Natural killer cell treated with Interleukin-12 subunit alpha and Interleukin-12 subunit beta and Interleukin-15 and Interleukin-18, amount 100 ng/mL, for 72 hours (primary cell): ENCODE measurements at regions not wholly inside any gene's neighbourhood (a gene's known extent, or its start where the extent isn't known, plus 50 kb on each side); places are given as distances from the start of the nearest gene placed in this dataset.

Experiments used
- ATAC-seq, 2 donors: fragments of 150-1000 bp; cut with Tn5 transposase in 1 of 2; sonication (Bioruptor Pico), chemical (Tn5 transposase) in 1 of 2; 2 replicates each; pipeline ENCODE4 v1.10.0; 2021
- DNase-seq: peaks from one replicate; pipeline ENCODE4 v3.0.0; 2022; ENCODE audit warnings: low spot score
- H3K27ac Mint-ChIP-seq, 2 donors: 1 replicate in 1 of 2; 2 replicates in 1 of 2; pipeline ENCODE4 v1.8.0; 2022; ENCODE audit warnings: mixed read lengths in 2 of 2, mild to moderate bottlenecking in 1 of 2, moderate library complexity in 1 of 2
- H3K27me3 Mint-ChIP-seq, 2 donors: 1 replicate in 1 of 2; 2 replicates in 1 of 2; pipeline ENCODE4 v1.8.0; 2022; ENCODE audit warnings: mixed read lengths in 2 of 2
- H3K36me3 Mint-ChIP-seq: one replicate; pipeline ENCODE4 v1.8.0; 2022; ENCODE audit warnings: mixed read lengths
- H3K4me1 Mint-ChIP-seq, 2 donors: 1 replicate in 1 of 2; 2 replicates in 1 of 2; pipeline ENCODE4 v1.8.0; 2022; ENCODE audit warnings: low read depth in 2 of 2, mixed read lengths in 2 of 2, mild to moderate bottlenecking in 1 of 2
- H3K4me3 Mint-ChIP-seq: one replicate; pipeline ENCODE4 v1.8.0; 2022; ENCODE audit warnings: mixed read lengths
- H3K9me3 Mint-ChIP-seq: 2 replicates; pipeline ENCODE4 v1.8.0; 2022; ENCODE audit warnings: mixed read lengths

- peaks cover 11 to 22% of the 10 kb centered on the region in 2 donors for H3K27me3 Mint-ChIP-seq
- no peaks in the 10 kb centered on the region for H3K36me3 Mint-ChIP-seq
- DNase-seq: no peak
- no peaks in the 10 kb centered on the region for H3K9me3 Mint-ChIP-seq
- no peaks in the 10 kb centered on the region for H3K4me1 Mint-ChIP-seq
- no peak for ATAC-seq
- no peak overlapping the region for H3K4me3 Mint-ChIP-seq
- H3K27ac Mint-ChIP-seq: no peak overlapping the region
Observed at GRCh38 chr10:29105516-29106215, 183.2 kb upstream of the LYZL1 start.

DNA sequence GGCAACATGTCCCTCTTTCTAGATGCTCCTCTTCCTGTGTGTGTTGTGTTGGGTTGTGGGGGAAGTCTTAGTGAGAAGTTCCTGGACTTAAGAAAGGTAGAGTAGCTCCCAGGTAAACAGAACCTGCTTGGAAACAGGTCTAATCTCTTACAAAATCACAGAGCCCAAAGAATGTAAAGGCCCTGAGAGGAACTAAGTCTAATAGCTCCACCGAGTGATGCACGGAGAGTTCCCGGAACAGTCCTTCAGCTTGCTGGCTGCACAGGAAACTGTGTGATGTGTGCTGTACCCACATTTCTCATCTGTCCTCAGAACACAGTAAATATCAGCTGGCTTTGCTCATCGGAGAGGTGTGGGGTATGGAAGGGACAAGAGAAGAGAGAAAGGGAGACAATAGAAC is 182.6 kb upstream of the LYZL1 start:
- Mint-ChIP-seq H3K36me3 (no peaks in the 10 kb centered on the region), H3K9me3 (no peaks in the 10 kb centered on the region)

GRCh38 chr10:29107866-29108498 is 180.9 kb upstream of the LYZL1 start:
- Mint-ChIP-seq H3K9me3 (peaks cover 3% of the 10 kb centered on the region), H3K36me3 (no peaks in the 10 kb centered on the region), H3K27me3 (peaks cover 13 to 22% of the 10 kb centered on the region in 2 donors), H3K4me3 (no peak overlapping the region), H3K27ac (no peak overlapping the region), H3K4me1 (no peaks in the 10 kb centered on the region)
- ATAC-seq (no peak), DNase-seq (no peak)

More for the DNA sequence above, 182.6 kb upstream of the LYZL1 start:
- Mint-ChIP-seq H3K4me3 (no peak overlapping the region), H3K4me1 (no peaks in the 10 kb centered on the region), H3K27me3 (peaks cover 15 to 22% of the 10 kb centered on the region in 2 donors), H3K27ac (no peak overlapping the region)
- ATAC-seq (no peak), DNase-seq (no peak)

- ATAC-seq: no peak
- no peak for DNase-seq
- no peak overlapping the region for H3K27ac Mint-ChIP-seq
- no peak overlapping the region for H3K4me3 Mint-ChIP-seq
- H3K4me1 Mint-ChIP-seq: no peaks in the 10 kb centered on the region
- no peaks in the 10 kb centered on the region for H3K36me3 Mint-ChIP-seq
- H3K9me3 Mint-ChIP-seq: peaks cover 3% of the 10 kb centered on the region
- peaks cover 12 to 13% of the 10 kb centered on the region in 2 donors for H3K27me3 Mint-ChIP-seq
Observed at GRCh38 chr10:29109707-29110571, 178.9 kb upstream of the LYZL1 start.

DNA sequence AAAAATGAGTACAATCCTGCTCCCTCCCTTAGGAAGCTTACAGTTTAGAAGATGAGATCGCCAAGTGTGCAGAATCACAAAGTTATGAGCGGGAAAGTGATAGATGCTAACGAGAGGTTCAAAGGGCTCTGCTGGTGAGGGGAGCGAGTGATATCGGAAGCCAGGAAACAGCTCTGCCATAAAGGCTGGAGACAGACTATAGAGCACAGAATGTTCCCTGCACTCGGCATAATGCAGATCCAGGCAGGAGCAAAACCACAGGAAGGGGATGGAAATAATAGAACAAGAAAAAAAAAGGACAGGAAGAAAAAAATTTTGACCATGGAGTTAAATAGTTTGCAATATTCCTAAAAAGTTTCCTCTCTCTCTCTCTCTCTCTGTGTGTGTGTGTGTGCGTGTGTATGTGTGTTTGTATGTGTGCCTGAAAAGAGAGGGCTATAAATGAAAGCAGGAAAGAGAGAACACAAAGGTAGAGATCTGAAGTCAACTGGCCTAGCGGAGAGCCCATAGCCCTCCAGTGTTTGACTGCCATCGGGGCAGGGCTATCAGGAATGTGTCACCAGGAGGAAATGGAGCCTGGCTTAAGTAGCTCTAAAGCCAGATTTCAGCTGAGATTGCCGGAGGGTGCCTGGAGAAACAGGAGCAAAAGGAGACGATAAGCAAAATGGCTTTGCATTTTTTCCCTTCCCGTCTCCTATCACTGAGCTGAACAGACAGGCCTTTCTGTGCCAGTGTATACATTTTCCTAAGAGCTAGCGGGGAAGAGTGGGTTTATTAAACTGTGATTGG is 175.8 kb upstream of the LYZL1 start:
- no peak for ATAC-seq
- no peak for DNase-seq
- peaks cover 12 to 13% of the 10 kb centered on the region in 2 donors for H3K27me3 Mint-ChIP-seq
- peaks cover 6% of the 10 kb centered on the region for H3K36me3 Mint-ChIP-seq
- H3K9me3 Mint-ChIP-seq: peaks cover 6% of the 10 kb centered on the region
- no peak overlapping the region for H3K27ac Mint-ChIP-seq
- no peak overlapping the region for H3K4me3 Mint-ChIP-seq
- H3K4me1 Mint-ChIP-seq: no peaks in the 10 kb centered on the region

- Mint-ChIP-seq H3K4me3 (no peak overlapping the region), H3K27ac (no peak overlapping the region), H3K4me1 (no peaks in the 10 kb centered on the region), H3K27me3 (peaks cover 12 to 13% of the 10 kb centered on the region in 2 donors), H3K36me3 (peaks cover 10% of the 10 kb centered on the region), H3K9me3 (peaks cover 6% of the 10 kb centered on the region)
- ATAC-seq: no peak
- DNase-seq: no peak
Observed at GRCh38 chr10:29113616-29113945, 175.3 kb upstream of the LYZL1 start.

DNA sequence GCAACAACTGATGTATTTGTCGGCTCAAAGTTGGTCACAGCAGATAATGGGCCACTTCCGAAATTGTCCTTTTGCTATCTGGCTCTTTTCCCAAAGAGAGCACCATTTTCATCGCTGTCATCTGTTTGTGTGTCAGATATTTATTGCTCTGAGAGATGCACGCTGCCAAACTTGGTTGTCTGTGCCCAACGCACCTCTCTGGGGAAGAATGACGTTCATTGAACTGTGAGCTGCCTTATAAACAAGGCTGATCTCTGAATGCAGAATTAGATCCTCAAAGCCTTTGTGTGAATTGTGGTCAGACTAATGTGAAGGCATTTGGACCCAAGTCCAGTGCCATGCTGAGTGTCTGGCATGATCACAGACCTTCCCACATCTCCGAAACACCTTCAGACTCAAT is 174.7 kb upstream of the LYZL1 start:
- Mint-ChIP-seq H3K4me3 (no peak overlapping the region), H3K4me1 (no peaks in the 10 kb centered on the region), H3K36me3 (peaks cover 10% of the 10 kb centered on the region), H3K27me3 (peaks cover 12 to 13% of the 10 kb centered on the region in 2 donors), H3K27ac (no peak overlapping the region), H3K9me3 (peaks cover 10% of the 10 kb centered on the region)
- no peak for DNase-seq
- no peak for ATAC-seq

- no peak for ATAC-seq
- H3K27me3 Mint-ChIP-seq: peaks cover 3 to 6% of the 10 kb centered on the region in 2 donors
- DNase-seq: no peak
- H3K4me1 Mint-ChIP-seq: no peaks in the 10 kb centered on the region
- H3K36me3 Mint-ChIP-seq: peaks cover 10% of the 10 kb centered on the region
- H3K4me3 Mint-ChIP-seq: no peak overlapping the region
- H3K9me3 Mint-ChIP-seq: peaks cover 8% of the 10 kb centered on the region
- no peak overlapping the region for H3K27ac Mint-ChIP-seq
Observed at GRCh38 chr10:29117781-29118180, 171.1 kb upstream of the LYZL1 start.

DNA sequence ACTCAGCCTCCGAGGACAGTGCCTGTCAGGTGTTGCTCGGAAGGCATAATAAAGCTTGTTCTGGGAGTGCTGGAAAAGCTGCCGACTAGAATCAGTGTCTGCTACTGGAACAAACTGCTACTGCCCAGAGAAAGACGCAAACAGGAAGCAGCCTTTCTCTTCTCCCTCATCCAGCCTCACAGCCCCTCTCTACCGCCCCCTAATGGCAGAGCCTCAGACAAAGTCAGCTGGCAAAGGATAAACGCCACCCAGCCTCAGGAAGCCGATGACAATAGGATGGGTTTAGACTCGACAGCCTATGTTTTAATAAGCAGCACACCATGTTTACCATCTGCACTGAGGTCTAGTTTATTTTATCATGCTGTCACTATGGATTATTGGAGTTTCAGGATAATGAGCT is 169.5 kb upstream of the LYZL1 start:
- Mint-ChIP-seq H3K9me3 (peaks cover 8% of the 10 kb centered on the region), H3K36me3 (peaks cover 10% of the 10 kb centered on the region), H3K27ac (no peak overlapping the region), H3K27me3 (peaks cover 0 to 2% of the 10 kb centered on the region in 2 donors), H3K4me3 (no peak overlapping the region), H3K4me1 (no peaks in the 10 kb centered on the region)
- DNase-seq (no peak), ATAC-seq (no peak)

GRCh38 chr10:29120216-29120615 is 168.7 kb upstream of the LYZL1 start:
- Mint-ChIP-seq H3K36me3 (peaks cover 10% of the 10 kb centered on the region), H3K4me1 (no peaks in the 10 kb centered on the region), H3K4me3 (no peak overlapping the region), H3K27ac (no peak overlapping the region), H3K9me3 (peaks cover 8% of the 10 kb centered on the region), H3K27me3 (peaks cover 0 to 2% of the 10 kb centered on the region in 2 donors)
- DNase-seq (no peak), ATAC-seq (no peak)

DNA sequence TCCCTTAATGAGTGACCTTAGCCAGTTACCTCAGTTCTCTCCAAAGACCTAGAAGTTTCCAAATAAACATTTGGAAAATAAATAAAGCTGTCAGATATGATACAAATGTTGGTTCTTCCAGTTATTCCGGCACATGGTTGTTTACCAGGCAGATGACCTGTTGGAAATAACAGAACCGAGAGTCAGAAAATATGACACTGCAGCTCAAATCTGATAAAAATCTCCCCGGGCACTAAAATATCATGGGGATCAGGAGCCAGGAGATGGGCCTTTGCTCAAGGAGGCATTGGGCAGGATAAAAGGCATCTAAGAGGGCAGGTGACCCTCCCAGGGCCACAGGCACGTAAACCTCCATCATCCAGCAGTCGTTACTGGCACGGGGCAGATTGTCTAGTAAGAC is 164.0 kb upstream of the LYZL1 start:
- peaks cover 9 to 16% of the 10 kb centered on the region in 2 donors for H3K27me3 Mint-ChIP-seq
- no peak overlapping the region for H3K4me3 Mint-ChIP-seq
- H3K27ac Mint-ChIP-seq: no peak overlapping the region
- H3K4me1 Mint-ChIP-seq: no peaks in the 10 kb centered on the region
- ATAC-seq (no peak), DNase-seq (no peak)
- H3K36me3 Mint-ChIP-seq: no peaks in the 10 kb centered on the region
- H3K9me3 Mint-ChIP-seq: no peaks in the 10 kb centered on the region

GRCh38 chr10:29127037-29127700 is 161.7 kb upstream of the LYZL1 start:
- Mint-ChIP-seq H3K27ac (no peak overlapping the region), H3K4me1 (no peaks in the 10 kb centered on the region), H3K27me3 (peaks cover 7 to 23% of the 10 kb centered on the region in 2 donors), H3K36me3 (no peaks in the 10 kb centered on the region), H3K9me3 (no peaks in the 10 kb centered on the region), H3K4me3 (no peak overlapping the region)
- no peak for ATAC-seq
- no peak for DNase-seq

- H3K4me1 Mint-ChIP-seq: no peaks in the 10 kb centered on the region
- DNase-seq (no peak), ATAC-seq (no peak)
- H3K27ac Mint-ChIP-seq: no peak overlapping the region
- no peaks in the 10 kb centered on the region for H3K9me3 Mint-ChIP-seq
- H3K36me3 Mint-ChIP-seq: no peaks in the 10 kb centered on the region
- peaks cover 9 to 29% of the 10 kb centered on the region in 2 donors for H3K27me3 Mint-ChIP-seq
- no peak overlapping the region for H3K4me3 Mint-ChIP-seq
Observed at GRCh38 chr10:29127731-29128130, 161.1 kb upstream of the LYZL1 start.
